GM19351 (cell line): ENCODE measurements at regions not wholly inside any gene's neighbourhood (a gene's known extent, or its start where the extent isn't known, plus 50 kb on each side); places are given as distances from the start of the nearest gene placed in this dataset.
"Not testable (repeated sequence)": the region's sequence is repeated elsewhere in the genome, so short reads cannot be mapped to it uniquely, and the experiment has no call there.

ENCODE experiments used
- ATAC-seq: cut with Tn5 transposase; IDR thresholded peaks from one replicate; pipeline ENCODE4 v1.9.1; 2021; ENCODE audit warnings: mild to moderate bottlenecking, moderate library complexity; ENCODE audit not compliant: unreplicated experiment

DNA sequence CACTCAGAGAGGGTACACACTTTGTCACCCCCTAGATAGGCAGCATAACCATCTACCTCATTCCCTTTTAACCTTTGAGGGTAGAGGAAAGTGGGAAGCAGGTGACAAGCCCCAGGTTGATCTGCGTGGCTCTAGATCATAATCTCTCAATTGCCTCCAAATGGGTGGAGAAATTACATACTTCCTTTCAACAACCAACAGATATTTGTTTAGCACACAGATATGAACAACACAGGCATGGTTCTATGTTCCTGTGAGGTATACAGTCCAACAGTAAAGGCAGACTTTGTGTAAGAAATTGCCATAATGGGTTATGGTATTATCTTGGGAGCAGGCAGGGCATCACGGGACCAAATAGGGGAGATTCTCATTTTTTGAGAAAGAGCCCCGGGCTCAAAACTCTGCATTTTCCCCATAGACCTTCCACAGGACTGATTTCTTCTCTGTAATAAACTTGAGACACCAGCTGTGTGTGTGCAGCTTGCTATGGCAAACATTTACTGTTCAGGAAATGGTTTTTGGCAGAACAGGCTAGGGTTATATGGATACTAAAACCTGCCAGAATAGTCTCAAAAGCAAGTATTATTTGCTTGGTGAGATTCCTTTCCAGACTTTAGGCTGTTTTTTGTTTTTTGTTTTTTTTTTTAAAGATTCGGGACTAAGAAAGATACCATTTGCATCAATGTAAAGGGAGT lies 126.2 kb downstream of the CD164 start:
- no peak for ATAC-seq

GRCh38 chr6:109255087-109255486 lies 127.2 kb downstream of the CD164 start:
- no peak for ATAC-seq

DNA sequence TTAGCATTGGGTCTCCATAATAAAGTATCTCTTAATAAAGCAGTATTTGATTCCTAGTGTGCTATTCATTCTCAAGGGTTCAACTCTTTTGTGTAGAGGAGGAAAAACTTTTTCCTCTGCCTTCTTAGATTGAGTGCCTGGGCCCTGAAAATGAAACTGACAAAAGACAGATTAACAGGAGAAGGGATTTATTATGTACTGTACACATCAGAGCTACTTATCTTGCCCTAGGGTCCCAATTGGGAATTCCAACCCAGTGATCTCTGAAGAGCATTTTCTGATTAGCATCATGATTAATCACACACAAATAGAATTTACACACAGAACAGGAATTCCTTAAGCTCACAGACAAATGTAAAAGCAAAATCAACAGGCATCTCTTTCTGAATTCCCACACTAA lies 128.9 kb downstream of the CD164 start:
- no peak for ATAC-seq

DNA sequence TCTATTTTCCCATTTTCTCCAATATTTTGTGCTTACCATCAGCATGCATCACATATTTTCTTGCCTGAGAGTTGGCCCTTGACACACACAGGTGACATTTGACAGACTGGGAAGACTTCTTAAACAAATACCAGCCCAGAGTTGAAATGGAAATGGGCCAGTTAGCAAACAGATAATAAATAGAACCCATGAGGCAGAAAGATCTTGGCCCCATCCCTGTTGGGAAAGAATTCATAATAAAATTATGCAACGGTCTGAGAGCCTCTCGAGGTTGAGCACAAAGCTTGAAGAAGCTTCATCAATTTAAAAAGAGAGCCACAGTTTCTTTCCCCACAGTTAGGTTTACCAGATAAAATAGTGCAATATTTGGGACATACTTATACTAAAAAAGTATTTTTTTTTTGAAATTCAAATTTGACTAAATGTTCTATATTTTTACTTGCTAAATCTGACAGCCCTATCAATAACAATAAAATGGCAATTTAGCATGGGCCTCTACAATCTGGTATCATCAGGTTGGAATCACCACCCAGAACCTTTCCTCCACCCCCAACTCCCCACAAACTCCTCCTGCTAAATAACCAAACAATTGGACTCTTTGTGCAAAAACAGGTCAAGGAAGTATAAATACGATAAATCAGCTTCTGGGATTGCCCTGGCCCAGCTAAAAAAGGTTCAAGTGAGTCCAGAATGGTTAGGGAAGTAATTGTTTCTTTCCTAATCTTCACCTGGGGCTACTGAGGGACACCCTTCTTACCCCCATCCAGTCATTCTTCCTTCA lies 129.8 kb downstream of the CD164 start:
- ATAC-seq: no peak

GRCh38 chr6:109251839-109252238 lies 130.4 kb downstream of the CD164 start:
- ATAC-seq: no peak

DNA sequence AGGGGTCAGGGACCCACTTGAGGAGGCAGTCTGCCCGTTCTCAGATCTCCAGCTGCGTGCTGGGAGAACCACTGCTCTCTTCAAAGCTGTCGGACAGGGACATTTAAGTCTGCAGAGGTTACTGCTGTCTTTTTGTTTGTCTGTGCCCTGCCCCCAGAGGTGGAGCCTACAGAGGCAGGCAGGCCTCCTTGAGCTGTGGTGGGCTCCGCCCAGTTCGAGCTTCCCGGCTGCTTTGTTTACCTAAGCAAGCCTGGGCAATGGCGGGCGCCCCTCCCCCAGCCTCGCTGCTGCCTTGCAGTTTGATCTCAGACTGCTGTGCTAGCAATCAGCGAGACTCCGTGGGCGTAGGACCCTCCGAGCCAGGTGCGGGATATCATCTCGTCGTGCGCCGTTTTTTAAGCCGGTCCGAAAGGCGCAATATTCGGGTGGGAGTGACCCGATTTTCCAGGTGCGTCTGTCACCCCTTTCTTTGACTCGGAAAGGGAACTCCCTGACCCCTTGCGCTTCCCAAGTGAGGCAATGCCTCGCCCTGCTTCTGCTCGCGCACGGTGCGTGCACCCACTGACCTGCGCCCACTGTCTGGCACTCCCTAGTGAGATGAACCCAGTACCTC lies 131.6 kb downstream of the CD164 start:
- not testable (repeated sequence) for ATAC-seq

GRCh38 chr6:109243863-109244825 lies 138.1 kb downstream of the CD164 start:
- ATAC-seq: no peak

DNA sequence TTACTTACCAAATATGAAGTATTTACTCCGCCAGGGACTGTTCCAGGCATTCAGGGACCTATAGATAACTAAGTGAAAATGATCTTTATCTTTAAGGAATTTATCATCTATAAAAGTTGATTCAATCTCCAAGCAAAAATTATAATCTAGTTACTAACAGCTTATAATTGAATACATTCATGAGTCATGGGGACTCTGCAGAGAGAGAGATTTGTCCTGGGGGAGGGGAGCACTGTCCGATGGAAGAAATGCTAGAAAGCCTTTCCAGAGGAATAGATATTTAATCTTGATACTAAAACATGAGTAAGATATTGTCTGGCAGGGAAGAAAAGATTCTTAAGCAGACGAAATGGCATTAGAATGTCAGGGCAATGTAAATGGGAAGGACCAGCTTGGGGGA lies 139.3 kb downstream of the CD164 start:
- no peak for ATAC-seq

GRCh38 chr6:109242029-109242428 lies 140.2 kb downstream of the CD164 start:
- ATAC-seq: no peak

GRCh38 chr6:109241199-109241598 lies 141.1 kb downstream of the CD164 start:
- ATAC-seq: no peak

- ATAC-seq: no peak
These were observed 141.7 kb downstream of the CD164 start for GRCh38 chr6:109240370-109241084.

DNA sequence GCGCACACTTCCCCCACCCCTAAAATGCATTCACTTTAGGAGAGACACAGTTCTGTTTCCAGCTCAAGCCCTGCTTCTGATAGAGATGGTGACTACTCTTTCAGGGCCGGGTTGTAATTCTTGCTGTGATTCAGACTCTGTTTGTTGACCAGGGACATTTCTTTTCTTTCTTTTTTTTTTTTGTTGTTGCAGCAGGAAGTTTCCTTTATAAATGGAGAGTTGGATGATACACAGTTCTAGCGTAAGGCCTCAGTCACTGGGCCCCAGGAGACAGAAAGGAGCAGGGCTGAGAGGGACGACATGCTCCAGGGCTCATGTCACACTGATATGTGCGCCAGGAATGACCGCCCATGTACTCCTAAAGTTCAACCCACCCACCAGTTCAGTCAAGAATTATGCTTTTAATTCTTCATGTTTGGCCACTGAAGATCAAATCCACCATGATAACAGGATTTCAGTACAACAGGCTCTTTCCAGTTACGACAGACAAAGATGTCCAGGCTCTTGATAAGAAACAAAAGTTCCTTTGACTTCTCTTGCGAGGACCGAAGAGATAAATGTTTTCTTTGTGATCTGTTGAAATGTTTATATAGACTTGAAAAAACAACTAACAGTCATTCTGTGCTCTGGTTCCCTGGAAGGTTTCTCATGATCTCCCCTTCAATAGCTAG lies 142.5 kb downstream of the CD164 start:
- ATAC-seq: no peak

DNA sequence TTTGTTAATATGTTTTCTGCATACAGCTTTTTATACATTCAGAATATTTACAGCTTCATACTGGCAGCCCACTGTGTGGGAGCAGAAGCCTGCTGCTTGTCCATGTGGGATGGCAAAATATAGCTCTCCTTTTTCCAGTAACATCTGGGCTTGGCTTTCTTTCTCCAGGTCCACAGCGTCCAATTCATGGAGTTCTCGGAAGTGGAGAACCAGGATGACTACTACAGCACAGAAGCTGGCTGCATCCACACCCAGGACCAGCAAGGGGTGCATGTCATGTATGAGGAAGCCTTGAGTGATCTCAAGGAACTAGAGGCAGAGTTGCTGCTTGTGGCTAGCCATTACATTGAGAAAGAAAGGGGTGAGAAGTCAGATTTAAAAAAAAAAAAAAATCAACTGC lies 143.1 kb downstream of the CD164 start:
- ATAC-seq: no peak

DNA sequence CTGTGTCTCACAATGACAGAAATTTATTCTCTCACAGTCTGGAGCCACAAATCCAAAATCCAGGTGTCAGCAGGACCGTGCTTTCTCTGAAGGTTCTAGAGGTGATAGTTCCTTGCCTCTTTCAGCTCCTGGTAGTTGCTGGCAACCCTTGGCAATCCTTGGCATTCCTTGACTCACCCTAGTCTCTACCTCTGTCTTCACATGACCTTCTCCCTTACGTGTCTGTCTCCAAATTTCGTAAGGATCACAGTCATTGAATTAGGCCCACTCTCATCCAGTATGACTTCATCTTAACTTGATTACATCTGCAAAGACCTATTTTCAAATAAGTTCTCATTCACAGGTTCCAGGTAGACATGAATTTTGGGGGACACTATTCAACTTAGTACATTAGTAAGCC lies 143.1 kb downstream of the CEP57L1 start:
- no peak for ATAC-seq

DNA sequence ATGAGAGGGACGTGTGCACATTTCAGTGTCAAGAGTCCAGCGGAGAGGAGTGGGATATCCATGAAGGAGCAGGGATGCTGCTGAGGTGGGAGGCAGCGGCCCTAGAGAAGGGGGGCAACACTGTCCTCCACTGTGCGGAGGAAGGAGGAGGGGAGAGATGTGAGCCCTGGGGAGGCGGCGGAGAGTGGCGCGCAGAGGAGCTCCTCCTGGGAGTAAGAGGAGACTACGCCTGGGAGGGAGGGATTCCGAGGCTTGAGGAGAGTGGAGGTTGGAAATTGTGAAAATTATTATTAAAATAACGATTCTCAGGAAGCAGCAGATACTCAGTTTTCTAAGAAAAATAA lies 142.7 kb downstream of the CEP57L1 start:
- no peak for ATAC-seq

- no peak for ATAC-seq
These were observed 142.0 kb downstream of the CEP57L1 start for GRCh38 chr6:109237077-109237985.

- no peak for ATAC-seq
These were observed 141.1 kb downstream of the CEP57L1 start for GRCh38 chr6:109236115-109237076.
